ES-I3 (cell line): ENCODE measurements at regions not wholly inside any gene's neighbourhood (a gene's known extent, or its start where the extent isn't known, plus 50 kb on each side); places are given as distances from the start of the nearest gene placed in this dataset.

ENCODE experiments used
- H3K36me3 ChIP-seq: 2 replicates; pipeline ENCODE4 v1.6.1; 2013; ENCODE audit warnings: mild to moderate bottlenecking, low read length, control low read depth, moderate library complexity; ENCODE audit not compliant: insufficient read depth
- H3K4me1 ChIP-seq: 2 replicates; pipeline ENCODE4 v1.6.1; 2013; ENCODE audit warnings: mild to moderate bottlenecking, control low read depth, low read length; ENCODE audit not compliant: insufficient read depth
- H3K9ac ChIP-seq: 2 replicates; pipeline ENCODE4 v1.6.1; 2013; ENCODE audit warnings: low read depth, mild to moderate bottlenecking, low read length, moderate library complexity
- H3K9me3 ChIP-seq: 2 replicates; pipeline ENCODE4 v1.6.1; 2013; ENCODE audit warnings: mild to moderate bottlenecking, low read length, moderate library complexity; ENCODE audit not compliant: control insufficient read depth, insufficient read depth

DNA sequence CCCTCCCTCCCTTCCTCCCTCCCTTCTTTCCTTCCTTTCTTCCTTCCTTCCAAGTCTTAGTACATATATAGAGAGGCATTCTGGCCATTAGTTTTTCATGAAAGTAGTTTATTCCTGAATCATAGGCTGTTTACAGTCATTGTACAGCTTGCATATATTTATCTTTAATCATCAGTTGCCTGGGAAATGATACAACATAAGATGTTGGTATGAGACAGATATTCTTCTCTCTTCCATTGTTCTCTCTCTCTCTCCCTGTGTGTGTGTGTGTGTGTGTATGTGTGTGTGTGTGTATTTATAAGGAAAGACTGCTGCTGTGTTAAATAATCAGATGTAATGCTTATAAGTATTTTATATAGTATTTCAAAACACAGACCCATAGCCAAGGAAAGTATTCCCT is 289.8 kb upstream of the UBE2E3 start:
- Histone ChIP-seq H3K4me1 (no peaks in the 10 kb centered on the region), H3K36me3 (no peaks in the 10 kb centered on the region), H3K9ac (no peak overlapping the region), H3K9me3 (no peaks in the 10 kb centered on the region)

DNA sequence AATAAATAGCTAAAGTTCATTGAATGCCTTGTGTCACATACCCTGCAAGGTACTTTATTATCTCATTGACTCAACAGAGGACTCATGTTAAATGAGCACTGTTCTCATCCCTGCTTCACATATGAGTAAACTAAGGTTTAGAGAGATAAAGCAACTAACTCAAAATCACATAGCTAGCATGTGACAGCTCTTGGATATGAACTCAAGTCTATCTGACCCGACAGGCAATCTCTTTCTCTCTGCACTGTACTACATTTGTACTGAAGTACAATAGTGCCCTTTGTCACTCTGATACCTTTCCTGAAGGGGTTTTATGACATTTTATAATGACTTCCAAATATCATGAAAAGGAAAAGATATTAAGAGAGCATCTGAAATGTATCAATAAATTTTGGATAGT is 297.5 kb upstream of the UBE2E3 start:
- Histone ChIP-seq H3K4me1 (peaks cover 8% of the 10 kb centered on the region; the same call in 1 of the 2 replicates), H3K36me3 (no peaks in the 10 kb centered on the region), H3K9ac (no peak overlapping the region), H3K9me3 (no peaks in the 10 kb centered on the region)

DNA sequence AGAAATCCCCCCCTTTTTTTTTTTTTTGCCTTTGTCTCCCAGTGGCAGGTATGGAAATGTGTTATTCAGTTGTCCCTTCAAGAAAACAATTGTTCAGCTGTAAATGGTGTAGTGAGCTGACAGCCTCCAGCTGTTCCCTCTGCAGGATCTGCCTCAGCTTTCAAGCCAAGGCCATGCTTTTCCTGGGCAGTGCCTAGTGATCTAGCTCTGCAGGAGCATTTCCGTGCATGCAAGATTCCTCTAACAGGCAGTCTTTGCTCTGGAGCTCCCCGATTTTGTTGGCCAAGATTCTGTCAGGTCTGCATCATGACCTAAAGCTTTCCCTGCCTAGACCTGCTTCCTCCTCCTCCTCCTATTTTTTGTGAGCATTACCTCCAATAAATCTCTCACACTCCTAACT is 300.7 kb upstream of the UBE2E3 start:
- Histone ChIP-seq H3K9me3 (no peaks in the 10 kb centered on the region), H3K9ac (no peak overlapping the region), H3K4me1 (peaks cover 5% of the 10 kb centered on the region; the same call in 1 of the 2 replicates), H3K36me3 (no peaks in the 10 kb centered on the region)

DNA sequence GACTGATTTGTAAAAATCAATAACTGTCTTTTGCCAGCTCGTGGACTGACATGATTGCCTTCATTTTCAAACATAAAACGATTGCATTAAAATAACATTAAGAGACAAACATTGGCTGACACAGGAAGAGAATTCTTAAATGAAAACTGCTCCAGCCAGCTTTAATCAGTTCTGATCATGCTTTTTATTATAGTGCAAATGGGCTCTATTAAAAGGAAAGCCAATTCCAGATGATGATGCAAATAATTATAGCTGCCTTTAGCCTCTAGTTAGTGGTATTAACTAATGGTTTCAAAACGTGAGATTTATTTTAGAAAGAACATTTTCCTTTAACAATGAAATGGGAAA is 301.8 kb upstream of the UBE2E3 start:
- Histone ChIP-seq H3K9ac (no peak overlapping the region), H3K4me1 (peaks cover 5% of the 10 kb centered on the region; the same call in 1 of the 2 replicates)

DNA sequence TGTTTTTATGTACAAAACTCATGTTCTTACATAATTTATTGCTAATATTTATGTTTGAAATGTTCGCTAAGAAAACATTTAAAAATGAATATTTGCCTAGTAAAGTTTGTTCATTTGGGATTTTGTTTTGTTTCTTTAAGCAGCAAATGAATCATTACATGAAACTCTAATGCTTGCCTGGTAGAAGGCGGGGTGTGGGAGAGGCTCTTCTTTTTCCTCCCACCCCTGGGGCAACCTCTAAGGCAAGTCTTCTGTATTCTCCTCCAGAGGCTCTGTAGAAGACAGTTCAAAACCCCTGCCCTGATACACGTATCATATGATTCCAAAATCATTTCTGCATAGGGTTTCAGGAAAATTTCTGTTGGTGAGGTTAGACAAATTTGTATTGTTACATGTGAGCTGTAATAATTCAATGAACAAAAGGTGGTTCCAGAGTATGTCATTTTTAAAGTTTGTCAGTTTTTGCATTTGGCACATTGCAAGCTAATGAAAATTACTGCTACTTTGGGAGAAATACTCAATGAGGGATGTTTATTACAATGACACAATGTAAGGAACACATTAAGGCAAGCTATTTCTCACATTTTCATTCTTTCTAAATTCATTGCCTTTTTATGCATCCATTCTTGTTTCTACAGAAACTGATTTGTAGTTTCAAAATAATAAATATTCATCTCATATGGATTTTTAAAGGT is 302.3 kb upstream of the UBE2E3 start:
- H3K4me1 ChIP-seq = peaks cover 5% of the 10 kb centered on the region; the same call in 1 of the 2 replicates
- H3K9ac ChIP-seq = no peak overlapping the region
- H3K9me3 ChIP-seq = no peaks in the 10 kb centered on the region
- no peaks in the 10 kb centered on the region for H3K36me3 ChIP-seq

More for the DNA sequence above, 301.8 kb upstream of the UBE2E3 start:
- no peaks in the 10 kb centered on the region for H3K9me3 ChIP-seq
- H3K36me3 ChIP-seq = no peaks in the 10 kb centered on the region

DNA sequence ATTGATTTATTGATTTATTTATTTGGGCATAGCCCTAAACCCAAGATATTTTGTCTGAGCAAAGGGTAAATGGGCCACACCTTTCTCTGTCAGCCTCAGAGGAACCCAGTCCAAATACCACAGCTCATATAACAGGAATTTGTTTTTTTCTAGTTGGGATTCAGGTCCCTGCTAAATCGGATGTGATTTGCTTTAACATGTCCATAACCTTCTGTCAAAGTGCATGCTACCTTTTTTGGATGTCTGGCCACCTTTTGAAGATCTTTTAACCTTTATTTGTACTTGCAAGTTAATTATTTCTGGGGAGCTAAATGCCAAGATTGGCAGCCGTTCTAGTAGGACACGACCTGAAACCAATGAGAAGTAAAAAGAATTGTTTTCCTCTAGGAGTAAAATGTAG is 303.2 kb upstream of the UBE2E3 start:
- no peaks in the 10 kb centered on the region for H3K9me3 ChIP-seq
- H3K4me1 ChIP-seq = peaks cover 5% of the 10 kb centered on the region; the same call in 1 of the 2 replicates
- H3K9ac ChIP-seq = no peak overlapping the region
- no peaks in the 10 kb centered on the region for H3K36me3 ChIP-seq

DNA sequence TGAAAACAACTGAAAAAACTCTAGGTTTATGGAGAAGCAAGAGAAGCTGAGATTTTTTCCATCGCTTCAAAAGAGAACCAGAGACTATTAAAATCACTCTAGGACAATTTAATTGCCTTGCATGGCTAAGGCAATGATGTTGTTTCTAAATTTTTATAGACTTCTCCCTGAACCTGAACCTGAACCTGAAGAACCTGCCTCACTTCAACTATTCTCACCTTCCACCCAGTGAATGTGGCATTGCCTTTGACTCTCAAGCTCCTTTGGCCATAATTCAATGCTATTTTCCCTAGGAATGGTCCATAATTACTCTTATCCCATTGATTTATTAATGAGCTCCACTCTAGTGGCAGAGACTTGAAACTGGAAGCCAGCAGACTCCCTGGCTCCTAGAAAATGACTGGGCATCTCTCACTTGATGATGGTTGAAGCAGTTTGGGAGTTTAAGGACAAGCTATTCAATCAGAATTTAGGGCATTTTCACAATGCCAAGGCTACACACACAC is 303.8 kb upstream of the UBE2E3 start:
- Histone ChIP-seq H3K36me3 (no peaks in the 10 kb centered on the region), H3K4me1 (peaks cover 5% of the 10 kb centered on the region; the same call in 1 of the 2 replicates), H3K9ac (no peak overlapping the region), H3K9me3 (no peaks in the 10 kb centered on the region)

DNA sequence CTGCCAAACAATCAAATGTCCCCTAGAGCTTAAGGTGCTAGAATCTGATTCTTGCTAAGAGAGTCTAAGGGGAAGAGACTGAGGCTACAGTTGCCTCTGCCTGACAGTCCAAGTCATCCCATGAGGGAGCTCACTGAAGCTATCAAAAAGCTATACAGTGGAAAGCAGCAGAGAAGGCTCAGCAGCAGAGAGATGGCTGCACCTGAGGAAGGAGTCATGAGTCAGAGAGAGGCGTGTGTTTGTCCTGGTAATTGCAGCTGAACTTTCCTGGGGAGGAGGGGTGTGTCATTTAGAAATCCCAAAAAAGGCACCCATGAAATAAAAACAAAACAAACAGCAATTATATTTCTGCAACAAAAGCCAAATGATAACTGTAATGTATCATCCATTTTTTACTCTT is 305.2 kb upstream of the UBE2E3 start:
- peaks cover 4% of the 10 kb centered on the region; the same call in 1 of the 2 replicates for H3K4me1 ChIP-seq
- no peak overlapping the region for H3K9ac ChIP-seq
- no peaks in the 10 kb centered on the region for H3K9me3 ChIP-seq
- no peaks in the 10 kb centered on the region for H3K36me3 ChIP-seq

DNA sequence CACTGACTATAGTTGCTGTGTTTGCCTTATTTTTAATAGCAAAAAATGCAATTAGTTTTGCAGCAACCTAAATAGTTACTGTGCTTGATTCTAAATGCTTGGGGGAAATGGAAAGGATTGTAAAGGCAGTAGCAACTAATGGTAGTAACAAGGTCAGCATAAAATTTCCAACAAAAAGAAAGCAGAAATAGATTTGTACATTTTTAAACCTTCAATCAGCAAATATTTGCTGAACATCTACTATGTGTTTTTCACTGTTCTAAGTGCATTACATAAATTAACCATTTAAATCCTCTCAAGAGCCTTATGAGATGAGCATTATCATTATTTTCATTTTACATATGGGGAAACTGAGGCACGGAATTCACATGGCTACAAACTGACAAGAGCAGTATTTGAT is 308.0 kb upstream of the UBE2E3 start:
- Histone ChIP-seq H3K9ac (no peak overlapping the region), H3K9me3 (no peaks in the 10 kb centered on the region), H3K4me1 (no peaks in the 10 kb centered on the region), H3K36me3 (no peaks in the 10 kb centered on the region)

DNA sequence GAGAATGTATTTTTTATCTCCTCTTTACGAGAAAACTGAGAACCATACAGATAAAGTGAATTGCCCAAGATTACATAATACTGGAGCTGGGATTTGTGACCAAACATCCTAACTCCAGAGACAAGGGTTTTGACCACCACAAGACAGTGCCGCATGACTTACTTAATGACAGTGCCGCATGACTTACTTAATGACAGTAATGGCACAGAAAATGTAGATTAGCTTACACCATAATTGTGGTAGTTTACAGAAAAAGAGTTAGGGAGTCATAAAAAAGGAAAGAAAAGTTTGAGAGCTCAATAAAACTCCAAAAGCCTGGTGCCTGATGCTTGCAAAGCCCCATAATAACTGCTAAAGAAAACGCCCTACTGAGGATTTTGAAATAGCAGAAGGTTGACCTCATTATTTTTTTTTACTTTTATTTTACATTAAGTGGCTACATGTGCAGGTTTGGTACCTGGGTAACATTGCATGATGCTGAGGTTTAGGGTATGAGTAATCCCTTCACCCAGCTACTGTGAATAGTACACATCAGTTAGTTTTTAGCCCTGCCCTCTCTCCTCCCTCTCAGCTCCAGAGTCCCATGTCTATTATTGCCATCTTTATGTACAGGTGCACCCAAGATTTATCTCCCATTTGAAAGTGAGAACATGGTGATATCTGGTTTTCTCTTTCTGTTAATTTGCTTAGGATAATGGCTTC is 310.0 kb upstream of the UBE2E3 start:
- no peaks in the 10 kb centered on the region for H3K9me3 ChIP-seq
- no peak overlapping the region for H3K9ac ChIP-seq
- no peaks in the 10 kb centered on the region for H3K4me1 ChIP-seq
- no peaks in the 10 kb centered on the region for H3K36me3 ChIP-seq

DNA sequence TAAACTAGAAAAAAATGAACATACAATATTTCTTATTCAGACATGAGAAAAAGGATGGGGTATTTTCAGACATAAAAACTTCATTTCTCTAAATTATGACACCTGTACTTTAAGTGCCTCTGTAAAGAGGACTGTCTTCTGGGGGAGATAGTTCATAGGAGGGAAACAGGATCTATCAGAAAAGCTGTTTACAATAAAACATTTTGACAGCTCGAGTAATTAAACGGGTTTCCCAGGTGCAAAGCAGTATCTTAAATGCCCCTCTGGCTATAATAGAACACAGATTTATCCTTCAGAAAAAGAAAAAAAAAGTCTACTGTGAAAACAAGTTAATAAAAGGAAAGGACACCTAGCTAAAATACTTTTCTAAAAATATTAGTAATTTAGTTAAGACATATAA is 311.4 kb upstream of the UBE2E3 start:
- Histone ChIP-seq H3K36me3 (no peaks in the 10 kb centered on the region), H3K4me1 (no peaks in the 10 kb centered on the region), H3K9me3 (no peaks in the 10 kb centered on the region), H3K9ac (no peak overlapping the region)

DNA sequence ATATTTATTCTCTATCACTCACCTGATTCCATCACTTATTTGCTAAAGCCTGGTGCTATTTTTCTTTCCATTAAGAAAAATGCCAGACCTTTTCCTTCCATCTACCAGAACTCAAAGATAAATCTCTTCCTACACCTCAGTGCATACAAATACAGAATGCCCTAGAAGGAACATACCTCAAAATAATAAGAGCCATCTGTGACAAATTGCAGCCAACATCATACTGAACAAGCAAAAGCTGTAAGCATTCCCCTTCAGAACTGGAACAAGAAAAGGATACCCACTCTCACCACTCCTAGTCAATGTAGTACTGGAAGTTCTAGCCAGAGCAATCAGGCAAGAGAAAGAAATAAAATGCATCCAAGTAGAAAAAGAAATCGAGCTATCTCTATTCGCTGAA is 315.9 kb upstream of the UBE2E3 start:
- no peak overlapping the region for H3K9ac ChIP-seq
- no peaks in the 10 kb centered on the region for H3K9me3 ChIP-seq
- peaks cover 8% of the 10 kb centered on the region for H3K4me1 ChIP-seq
- H3K36me3 ChIP-seq = no peaks in the 10 kb centered on the region

DNA sequence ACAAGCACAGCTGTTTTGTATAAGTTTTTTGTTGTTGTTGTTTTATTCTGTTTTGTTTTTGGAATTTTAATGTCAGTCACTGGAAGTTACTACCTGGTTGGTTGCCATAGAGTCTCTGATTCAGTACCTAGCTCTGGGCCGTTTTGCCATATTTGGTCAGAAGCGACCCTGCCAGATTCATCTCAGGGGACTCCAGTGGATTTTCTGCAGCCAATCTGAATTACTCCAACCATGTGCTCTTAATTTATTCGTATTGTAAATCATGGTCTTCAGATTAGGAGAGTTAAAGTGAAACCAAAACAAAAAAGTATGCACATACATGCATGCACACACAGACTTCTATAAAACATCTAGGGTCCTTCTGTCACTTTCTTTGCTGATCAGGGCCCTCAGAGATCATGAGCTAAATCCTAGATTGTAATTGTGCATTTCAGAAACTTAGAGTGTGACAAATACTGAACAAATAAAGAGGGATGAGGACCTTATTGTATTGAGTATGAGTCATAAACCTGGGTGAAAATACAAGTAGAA is 317.4 kb upstream of the UBE2E3 start:
- Histone ChIP-seq H3K9me3 (no peaks in the 10 kb centered on the region), H3K9ac (no peak overlapping the region), H3K4me1 (peaks cover 10% of the 10 kb centered on the region)

DNA sequence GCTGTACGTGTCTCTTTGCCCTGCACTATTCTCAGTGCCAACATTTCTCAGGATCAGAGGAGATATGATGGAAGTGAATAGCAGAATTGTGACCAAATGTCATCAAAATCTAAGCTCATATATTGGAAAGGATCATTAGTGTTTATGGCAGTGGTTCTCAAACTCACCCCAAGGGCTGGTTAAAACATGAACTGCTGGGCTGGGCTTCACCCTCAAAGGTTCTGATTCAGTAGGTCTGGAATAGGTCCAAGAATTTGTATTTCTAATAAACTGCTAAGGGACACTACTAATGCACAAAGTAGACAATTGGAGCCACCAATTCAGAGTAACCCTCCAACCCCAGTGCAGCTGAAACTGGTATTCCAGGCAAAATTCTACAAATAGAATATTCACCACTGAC is 317.9 kb upstream of the UBE2E3 start:
- H3K36me3 ChIP-seq = no peaks in the 10 kb centered on the region
- peaks cover 12% of the 10 kb centered on the region for H3K4me1 ChIP-seq
- no peaks in the 10 kb centered on the region for H3K9me3 ChIP-seq
- H3K9ac ChIP-seq = no peak overlapping the region

More for the DNA sequence above, 317.4 kb upstream of the UBE2E3 start:
- H3K36me3 ChIP-seq = no peaks in the 10 kb centered on the region

DNA sequence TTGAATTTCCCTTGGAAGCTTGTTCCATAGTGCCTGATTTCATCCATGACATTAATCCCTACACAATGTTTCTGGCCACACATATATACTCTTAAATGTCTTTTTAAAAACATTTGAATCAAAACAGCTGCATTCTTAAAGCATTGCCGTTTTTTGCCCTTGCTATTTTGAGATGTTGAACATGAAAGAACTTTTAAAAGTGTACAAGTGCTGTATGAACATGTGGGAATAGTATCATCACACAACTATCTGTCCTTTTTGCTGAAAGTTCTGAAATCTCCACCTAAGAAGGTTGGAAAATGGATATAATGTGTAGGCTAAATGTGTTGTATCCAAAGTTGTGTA is 318.7 kb upstream of the UBE2E3 start:
- Histone ChIP-seq H3K4me1 (peaks cover 20% of the 10 kb centered on the region), H3K36me3 (no peaks in the 10 kb centered on the region), H3K9ac (no peak overlapping the region), H3K9me3 (no peaks in the 10 kb centered on the region)
